Ureter (tissue), 1 donor: ENCODE measurements at regions not wholly inside any gene's neighbourhood (a gene's known extent, or its start where the extent isn't known, plus 50 kb on each side); places are given as distances from the start of the nearest gene placed in this dataset.

Experiments used
- DNase-seq: peaks from one replicate; pipeline ENCODE4 v3.0.0-alpha.2; 2020; ENCODE audit warnings: low spot score
- donor health status: DM: yes; HTN: yes; CAD: no.

DNA sequence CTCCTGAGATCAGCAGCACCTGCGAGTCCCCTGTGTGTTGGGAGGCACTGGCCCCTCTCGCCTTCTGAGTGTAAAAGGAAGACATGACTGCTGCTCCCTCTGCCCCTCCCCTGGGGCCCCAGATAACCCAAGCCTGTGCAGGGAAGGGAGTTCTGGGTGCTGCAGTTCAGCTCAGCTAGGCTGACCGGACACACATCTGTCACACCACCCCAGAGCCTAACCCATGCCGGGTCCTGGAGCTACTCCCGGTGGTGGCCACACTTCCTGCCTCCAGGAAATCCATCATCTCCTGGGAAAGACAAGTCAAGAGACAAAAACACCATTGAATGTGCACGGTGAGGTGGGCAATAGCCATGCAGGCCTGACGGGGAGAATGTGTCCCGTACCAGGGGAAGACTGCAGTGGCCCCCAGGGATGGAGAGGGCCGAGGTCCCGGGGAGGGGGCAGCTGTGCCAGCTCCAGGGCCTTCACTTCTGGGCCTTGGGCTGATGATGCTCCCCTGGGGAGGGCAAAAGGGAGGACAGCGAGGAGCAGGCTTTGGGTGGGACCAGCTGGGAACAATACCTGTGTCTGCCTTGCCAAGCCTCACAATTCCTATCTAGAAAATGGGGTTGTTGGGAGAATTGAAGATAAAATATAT lies 210.6 kb downstream of the TFCP2L1 start:
- DNase-seq: no peak

DNA sequence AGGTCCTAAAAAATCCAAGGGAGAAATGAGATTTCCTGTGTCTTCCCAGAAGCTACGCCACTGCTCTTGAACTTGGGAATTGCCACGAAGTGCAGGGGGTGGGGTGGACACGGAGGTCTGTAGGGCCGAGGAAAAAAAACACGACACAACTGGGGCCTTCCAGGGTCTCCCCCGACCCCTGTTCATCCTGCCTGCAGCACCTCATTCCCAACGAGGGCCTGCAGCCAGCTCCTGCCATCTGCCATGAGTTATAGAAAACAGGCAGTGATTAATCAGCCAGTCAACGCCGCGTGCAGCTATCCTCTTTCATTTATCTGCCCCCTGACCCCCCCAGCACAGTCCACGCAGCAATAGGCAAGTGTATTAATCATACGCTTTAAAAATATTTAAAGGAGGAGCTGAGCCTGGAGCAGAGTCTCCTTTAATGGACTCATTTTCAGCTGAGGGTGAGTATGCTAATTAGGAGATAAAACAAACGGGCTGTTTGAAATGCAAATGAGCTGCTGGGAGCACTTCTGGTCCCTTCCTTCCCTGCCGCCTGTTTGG lies 209.9 kb downstream of the TFCP2L1 start:
- DNase-seq: peak; percentile 59

DNA sequence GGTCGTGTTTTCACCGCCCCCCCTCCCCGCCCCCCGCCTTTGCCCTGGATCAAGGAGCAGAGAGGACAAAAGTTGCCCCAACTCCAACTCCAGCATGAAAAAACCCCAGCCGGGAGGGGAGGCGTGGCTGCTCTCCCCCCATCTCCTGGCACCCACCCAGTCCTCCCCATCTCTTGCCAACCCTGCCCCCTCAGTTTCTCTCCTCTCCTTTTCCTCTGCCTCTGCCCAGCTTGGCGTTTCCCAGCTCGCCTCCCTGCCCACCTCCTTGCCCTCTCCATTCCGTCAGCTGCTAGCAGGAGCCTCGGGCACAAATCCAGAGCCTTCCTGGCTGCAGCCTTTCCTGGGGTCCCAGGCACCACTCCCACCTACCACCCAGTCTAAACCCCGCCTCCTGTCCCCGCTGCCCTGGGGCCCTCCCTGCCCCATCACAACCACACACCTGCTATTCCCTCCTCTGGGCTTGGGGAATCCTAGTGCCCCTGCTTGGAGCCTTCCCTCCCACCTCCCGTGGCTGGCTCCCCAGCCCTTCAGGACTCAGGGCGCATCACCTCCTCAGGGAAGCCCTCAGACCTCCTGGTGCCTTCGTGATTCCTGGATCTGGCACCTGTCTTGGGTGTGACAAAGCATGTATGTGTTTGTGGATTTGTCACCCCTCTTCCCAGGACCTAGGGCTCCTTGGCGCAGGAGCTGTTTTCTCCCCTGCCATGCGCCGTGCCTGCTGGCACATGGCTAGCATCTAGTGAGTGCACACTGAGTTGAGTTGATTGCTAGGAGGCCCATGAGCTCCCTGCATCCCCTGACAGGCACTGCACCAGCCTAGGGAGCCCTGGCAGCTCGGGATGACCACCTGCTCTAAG lies 209.1 kb downstream of the TFCP2L1 start:
- DNase-seq: no peak

DNA sequence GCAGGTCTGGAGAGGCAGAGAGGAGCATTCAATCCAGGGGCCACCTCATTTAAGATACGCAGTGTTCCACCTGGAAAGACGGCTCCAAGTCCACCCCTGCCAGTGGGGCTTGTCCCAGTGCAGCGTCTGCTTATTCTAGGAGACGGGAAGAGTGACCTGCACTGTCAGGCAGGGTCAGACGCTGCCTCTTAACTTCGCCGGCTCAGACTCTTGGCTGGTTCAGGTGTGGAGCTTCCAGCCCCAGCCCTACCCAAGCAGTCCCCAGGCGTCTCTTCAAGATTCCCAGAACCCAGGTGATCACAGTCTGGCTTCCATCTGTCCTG lies 208.5 kb downstream of the TFCP2L1 start:
- DNase-seq: no peak

DNA sequence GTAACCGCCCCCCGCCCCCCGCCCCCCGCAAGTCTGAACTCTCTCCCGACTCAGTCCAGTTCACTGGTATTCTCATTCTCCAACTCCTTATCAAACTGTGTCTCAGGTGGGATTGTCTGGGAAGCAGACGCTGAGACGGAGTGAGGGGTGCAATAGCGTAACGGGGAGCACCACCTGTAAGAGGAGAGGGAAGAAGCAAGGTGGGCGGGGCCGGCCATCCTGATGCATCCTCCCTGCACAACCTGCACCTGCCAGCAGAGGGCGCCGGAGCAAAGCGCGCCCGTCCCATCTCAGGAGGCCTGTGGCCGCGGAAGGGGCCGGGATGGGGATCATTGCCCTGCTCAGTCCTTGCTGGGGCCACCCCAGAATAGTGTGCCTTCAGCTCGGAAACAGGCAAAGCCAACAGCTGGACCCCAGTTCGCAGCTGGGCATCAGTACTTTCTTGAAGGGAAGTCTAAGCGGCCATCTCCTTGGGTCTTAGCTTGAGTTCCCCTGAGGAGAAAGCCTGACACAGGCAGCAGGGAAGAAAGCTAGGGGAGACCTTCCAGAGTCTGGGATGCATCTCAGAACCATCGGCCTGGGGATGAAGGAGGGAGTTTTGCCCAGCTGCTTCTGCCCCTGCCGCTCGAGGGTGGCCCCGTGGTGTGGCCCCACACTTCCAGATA lies 208.0 kb downstream of the TFCP2L1 start:
- peak; percentile 67 for DNase-seq

DNA sequence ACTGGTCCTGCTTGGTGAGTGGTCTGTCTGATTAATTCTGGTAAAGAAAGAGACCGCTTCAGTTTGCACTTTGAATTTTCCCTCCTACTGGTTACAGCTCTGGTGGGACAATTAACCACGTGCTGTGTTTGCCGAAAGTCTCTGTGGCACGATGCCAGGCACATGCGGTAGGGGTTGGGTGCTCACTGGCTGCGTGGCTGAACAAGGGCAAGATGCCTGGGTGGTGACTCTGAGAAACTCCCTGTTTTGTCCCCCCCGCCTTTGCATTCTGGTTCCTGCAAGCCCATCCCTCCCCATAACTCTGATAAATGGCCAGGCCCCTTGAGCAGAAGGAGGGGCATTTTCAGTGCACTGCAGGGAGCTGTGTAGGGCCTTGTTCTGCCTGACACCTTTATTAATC lies 206.1 kb downstream of the TFCP2L1 start:
- no peak for DNase-seq

DNA sequence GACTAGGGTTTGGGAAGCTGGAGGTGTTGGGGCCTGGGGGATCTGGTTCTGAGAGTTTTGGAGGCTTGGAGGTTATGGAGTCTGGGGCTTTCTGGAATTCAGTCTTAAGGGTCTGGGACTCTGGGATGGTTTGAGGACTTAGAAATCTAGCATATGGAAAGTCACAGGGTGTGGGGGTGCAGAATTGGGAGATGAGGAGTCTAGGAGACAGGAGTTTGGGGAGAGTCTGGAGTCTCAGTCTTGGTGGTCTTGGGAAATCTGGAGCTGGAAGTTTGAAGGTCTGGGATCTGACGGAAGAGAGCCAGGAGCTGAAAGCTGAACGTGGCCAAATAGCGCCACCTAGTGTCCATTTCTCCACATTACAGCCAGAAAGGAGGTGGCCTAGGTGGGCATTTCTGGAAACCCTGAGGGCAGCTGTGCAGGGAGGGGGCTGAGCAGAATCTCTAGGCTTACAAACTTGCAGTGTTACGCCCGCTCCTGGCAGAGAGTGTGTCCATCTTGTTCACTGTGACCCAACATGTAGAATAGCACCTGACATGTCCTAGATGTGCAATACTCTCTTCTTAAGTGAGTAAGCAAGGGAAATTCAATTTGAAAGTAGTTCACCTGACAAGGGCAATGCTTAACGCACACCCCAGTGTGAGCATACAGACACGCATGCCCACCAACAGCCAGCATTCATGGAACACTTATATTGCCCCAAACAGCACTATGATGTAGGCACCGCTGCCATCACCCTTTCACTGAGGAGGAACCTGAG lies 204.8 kb downstream of the TFCP2L1 start:
- peak; percentile 66 for DNase-seq

DNA sequence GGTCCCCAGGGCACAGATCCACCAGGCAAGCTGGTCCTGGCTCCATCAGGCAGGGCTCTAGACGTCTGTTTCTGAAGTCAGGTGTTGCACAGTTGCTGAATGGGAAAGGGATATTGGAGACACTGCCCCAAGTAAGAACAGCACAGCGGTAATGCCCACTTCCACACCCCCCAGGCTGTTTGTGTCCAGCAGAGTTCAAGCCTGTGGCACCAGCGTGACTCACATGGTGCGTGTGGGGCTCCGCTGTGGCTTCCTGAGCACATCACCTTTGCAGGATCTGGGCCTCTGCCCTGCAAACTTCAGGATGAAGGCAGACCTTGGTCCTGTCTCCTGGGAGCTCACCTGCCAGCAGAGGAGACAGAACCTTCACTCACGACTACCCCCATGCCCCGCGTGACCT lies 203.3 kb downstream of the TFCP2L1 start:
- DNase-seq: no peak

DNA sequence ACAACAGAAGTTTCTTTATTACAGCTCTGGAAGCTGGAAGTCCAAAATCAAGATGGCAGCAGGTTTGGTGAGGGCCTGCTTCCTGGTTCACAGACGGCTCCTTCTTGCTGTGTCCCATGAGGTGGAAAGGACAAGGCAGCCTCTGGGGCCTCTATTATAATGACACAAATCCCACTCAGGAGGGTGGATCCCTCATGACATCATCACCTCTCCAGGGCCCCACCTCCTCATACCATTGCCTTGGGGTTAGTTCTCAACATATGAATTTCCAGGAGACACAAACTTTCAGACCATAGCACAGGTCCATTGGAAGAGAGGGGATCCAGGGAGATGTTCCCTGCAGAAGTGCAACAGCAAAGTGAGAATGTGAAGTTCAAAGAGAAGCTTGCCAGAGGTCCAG lies 202.8 kb downstream of the TFCP2L1 start:
- DNase-seq: no peak

DNA sequence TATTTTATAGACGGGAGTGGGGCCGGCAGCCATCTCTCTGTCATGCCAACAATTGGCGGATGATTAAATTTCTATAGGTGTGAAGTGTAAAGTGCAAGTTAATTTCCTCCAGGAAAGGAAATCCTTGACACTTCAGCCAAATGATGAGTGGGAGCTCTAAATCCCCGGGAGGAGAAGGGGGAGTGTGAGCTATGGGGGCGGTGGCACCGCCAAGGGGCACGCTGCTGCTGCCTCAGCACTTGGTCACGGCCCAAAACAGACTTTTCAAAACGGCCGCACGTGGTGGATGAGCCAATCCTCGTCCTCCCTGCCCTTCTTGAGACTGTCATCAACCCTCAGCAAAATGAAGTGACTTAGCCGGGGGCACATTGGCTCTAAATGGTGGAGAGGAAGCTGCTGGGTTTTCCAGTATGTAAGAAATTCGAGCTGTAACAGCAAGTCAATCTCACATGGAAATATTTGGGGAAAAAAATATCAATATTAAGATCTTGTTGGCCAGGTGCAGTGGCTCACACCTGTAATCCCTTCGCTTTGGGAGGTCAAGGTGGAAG lies 200.8 kb downstream of the TFCP2L1 start:
- DNase-seq: no peak

DNA sequence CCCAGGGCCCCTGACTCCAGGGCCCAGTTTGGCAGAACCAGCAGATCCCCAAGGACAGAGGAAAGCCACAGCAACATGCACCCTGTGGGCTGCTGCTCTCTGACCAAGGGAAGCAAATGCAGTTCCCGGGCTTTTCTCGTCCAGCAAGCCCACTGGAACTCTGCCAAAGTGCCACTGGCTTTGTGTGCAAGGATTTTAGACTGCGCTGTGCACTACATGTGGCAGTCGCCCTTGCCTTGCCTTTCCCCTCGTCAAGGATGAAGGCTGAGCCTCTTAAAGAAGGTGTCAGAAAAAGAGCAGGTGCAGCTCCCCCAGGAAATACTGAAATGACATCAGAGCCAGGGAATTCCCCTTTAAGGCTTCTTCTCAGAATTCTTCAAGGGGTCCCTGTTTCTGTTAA lies 199.2 kb downstream of the TFCP2L1 start:
- DNase-seq: no peak

DNA sequence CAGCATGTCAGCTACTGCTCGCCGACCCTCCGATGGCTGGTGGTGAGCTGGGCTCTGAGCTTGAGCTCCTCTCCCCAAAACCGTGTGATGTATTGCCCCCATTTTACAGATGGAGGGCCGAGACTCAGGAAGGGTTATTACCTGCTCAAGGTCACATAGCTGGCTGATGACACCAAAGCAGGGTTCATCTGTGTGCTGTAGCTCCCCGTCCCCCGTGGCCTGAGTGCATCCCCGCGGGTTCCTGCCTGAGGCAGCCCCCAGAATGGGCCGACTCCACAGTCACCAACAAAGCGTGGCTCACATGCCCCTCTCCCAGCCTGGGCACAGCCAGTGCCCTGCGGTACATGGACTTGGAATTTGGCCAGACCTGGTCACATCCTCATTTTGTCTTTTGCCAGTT lies 198.6 kb downstream of the TFCP2L1 start:
- no peak for DNase-seq

DNA sequence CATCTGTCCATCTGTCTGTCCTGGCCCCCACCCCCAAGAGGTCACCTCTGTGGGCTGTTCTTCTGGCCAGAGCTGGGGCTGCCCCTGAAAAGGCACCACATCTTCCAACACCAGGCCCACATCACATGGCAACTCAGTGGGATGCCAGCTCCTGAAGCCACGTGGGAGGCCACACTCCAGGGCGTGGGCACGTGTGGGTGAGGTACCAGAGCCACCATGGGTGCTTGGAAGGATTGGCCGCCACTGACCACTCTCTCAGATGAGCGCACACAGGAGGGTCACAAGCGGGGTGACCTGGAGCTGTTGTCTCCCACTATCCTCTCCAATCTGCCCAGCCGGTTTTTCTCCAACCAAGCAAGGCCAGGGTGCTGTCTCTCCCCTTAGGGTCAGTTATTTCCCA lies 197.9 kb downstream of the TFCP2L1 start:
- DNase-seq: no peak

DNA sequence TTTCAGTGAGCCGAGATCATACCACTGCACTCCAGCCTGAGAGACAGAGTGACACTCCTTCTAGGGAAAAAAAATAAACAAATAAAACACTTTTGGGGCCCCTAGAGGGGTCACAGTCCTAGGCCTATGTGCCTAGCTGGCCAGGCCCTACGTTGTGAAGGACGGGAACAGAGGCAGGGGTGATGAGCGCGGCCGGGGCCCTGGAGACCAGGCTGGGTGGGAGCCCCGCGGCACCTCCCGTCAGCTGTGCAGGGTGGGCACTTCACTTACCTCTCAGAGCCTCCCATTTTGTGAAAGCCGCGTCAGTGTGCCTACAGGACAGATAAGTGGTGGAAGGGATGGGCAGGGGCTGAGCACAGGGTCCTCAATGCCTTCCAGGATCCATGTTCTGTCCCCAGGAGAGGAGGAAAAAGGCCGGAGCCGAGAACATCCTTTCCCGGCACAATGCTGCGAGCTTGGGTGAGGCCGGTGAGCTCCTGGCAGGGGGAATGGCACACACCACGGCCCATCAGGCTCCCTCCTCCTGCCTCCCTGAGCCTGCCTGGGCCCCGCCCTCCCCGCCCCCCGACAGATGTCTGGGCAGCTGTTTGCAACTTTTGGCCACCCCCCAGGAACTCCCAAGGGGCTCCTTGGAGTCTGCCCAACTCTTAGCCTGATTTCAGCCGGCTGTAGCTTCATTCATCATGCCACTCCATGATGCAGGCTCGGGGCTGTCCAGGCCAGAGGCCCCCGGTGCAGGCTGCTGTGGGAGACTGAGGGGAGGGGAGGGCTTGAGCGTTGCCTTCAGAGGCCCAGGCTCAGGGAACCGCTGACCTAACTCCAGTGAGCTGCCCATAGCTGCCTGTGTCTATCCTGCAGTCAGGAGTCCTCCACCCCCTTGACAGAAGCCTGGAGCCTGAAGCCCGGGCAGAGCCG lies 196.5 kb downstream of the TFCP2L1 start:
- DNase-seq: no peak

DNA sequence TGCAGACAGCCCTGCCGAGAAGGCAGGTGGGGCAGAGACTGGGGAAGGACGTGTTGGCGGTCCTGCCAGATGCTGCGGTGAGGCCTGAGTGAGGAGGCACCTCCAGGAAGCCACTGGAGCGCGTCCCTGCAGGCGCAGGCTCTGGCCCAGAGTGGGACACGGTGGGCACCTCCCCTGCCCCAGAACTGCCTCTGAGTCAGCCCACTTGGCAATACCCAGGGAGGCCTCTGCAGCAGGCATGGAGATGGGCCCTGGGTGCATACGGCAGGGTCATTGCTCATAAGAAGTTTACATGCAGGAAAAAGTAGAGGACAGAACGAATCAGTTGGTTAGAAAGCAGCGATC lies 195.9 kb downstream of the TFCP2L1 start:
- DNase-seq: no peak

DNA sequence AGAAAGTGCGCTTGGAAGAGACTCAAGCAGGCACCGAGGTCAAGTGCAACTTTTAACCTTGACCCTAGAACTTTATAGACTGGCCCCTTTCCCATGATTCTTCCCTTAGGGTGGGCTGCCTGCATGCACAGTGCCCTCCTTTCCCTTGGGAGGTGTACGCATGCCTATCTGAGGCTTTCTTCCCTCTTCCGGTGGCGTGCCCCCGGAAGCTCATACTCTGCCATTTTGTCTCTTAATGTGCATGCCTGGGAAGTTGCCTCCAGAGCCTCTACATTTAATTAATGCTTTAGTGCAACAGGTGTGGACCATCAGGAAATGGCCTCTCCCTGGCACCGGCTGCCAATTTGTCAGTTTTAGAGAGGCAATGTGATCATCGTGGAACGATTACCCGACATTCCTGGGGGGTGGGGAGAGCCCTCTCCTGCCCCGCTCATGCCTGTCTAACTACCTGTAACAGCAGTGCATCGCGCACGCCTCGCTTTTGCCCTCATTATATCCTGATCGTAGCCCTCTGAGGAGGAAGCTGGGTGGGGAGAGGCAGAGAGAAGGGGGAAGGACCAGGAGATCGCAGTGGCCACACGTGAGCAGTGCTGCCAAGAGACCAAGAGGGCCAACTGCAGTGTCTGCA lies 194.8 kb downstream of the TFCP2L1 start:
- no peak for DNase-seq

DNA sequence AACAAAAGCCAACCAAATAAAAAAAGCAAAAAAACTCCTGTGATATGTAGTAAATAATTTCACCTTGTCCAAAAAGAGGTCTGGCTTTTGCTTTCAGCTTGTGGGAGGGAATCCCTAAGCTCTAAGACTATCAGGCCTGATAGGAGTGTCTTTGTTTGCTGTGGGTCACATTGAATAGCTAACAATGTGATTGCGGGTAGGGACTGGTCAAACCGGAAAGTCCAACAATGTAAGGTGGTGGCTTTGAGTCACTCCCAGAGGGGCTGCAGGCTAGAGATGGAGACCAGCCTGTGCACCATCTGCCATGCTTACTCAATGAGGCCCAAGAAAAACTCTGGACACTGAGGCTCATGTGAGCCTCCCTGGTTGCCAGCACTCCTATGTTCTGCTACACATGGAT lies 192.9 kb downstream of the TFCP2L1 start:
- no peak for DNase-seq

DNA sequence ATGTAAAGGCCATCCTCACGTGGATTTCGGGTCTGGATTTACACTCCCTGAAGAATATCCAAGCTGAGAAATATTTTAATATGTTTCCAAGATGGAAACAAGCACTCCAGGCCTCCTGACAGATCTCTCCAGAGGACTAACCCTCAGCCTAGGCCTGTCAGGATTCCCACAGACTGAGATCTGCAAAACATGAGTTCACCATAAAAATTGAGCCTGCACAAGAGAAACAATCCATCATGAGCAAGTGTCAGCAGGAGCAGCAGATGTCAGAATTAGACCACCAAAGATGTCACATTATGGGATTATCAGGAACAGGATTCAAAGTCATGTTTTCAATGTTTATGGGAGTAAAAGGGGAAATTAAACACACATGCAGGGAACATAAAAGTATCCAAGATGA lies 191.3 kb downstream of the TFCP2L1 start:
- DNase-seq: no peak

DNA sequence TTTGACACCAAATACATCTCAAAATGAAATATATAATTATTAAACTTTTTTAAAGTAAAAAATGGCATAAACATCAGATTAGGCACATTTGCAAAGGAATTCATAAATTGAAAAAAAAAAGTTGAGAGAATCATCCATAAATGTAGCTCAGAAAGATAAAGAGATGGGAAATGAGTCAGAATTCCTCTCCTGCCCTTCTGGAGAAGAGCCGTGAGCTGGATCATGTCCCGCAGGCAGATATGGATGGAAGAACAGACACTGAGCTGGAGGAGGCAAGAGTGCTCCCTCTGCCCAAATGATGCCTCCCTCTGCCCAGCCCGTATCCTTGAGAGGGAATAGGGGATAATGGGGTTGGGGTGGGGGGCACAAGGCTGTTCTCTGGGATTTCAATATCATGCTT lies 190.9 kb downstream of the TFCP2L1 start:
- DNase-seq: no peak

DNA sequence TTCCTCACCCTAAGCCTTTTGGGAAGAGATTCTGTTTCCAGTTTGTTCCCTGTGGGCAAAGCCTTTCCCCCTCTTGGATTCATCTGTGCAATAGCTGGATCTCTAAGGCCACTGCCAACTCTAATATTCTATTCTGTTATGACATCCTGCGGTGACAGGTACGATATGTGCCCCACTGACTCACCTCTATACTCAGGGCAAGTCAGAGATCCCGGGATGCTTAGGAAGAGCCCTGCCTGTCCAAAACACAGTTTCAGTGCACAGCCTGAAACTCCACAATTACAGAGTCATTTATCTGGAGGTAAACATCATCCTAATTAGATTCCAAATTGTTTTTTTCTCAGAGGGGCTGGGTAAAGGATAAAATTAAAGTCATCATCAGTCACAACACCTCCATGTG lies 190.2 kb downstream of the TFCP2L1 start:
- no peak for DNase-seq
